IMR-90 (cell line): ENCODE measurements at regions not wholly inside any gene's neighbourhood (a gene's known extent, or its start where the extent isn't known, plus 50 kb on each side); places are given as distances from the start of the nearest gene placed in this dataset.

Source experiments
- ATAC-seq: fragments of 200-7000 bp; cut with Tn5 transposase; 2 replicates; pipeline ENCODE4 v1.9.1; 2020; ENCODE audit warnings: low read depth, mild to moderate bottlenecking, moderate library complexity
- BruUV-seq: library from RNA; stranded (reverse); fragments of 400-500 nt; replicated peaks from 2 replicates; lab custom pipeline; 2021; lab: Mats Ljungman, UMichigan
- CTCF ChIA-PET: fragments of 300-600 bp; formaldehyde crosslinking; extraction: SDS; loops from one replicate; lab custom pipeline; 2021; ENCODE audit warnings: antibody characterized with exemption; lab: Yijun Ruan, JAX
- POLR2A ChIA-PET: fragments of 300-600 bp; sonication (Branson Sonifier 250); formaldehyde crosslinking; loops from one replicate; lab custom pipeline; 2022; ENCODE audit warnings: antibody characterized with exemption; ENCODE audit not compliant: unreplicated experiment; lab: Charles Lee
- DNase-seq: peaks from one replicate; pipeline ENCODE4 v3.0.0; 2013
- H2AFZ ChIP-seq: replicated peaks from 2 replicates; pipeline ENCODE3; 2013; ENCODE audit warnings: low read length, mild to moderate bottlenecking; ENCODE audit not compliant: poor library complexity
- H2AK5ac ChIP-seq: 2 replicates; pipeline ENCODE4 v1.6.1; 2013; ENCODE audit warnings: low read depth, low read length, inconsistent platforms
- H2AK9ac ChIP-seq: replicated peaks from 2 replicates; pipeline ENCODE3; 2013; ENCODE audit warnings: mild to moderate bottlenecking, low read depth, low read length, moderate library complexity; ENCODE audit not compliant: poor library complexity
- H2BK120ac ChIP-seq: 2 replicates; pipeline ENCODE4 v1.6.1; 2013; ENCODE audit warnings: low read depth, low read length, inconsistent platforms
- H2BK15ac ChIP-seq: 3 replicates; pipeline ENCODE4 v1.6.1; 2013; ENCODE audit warnings: low read depth, low read length, inconsistent platforms
- H2BK20ac ChIP-seq: 2 replicates; pipeline ENCODE4 v1.6.1; 2013; ENCODE audit warnings: low read depth, mild to moderate bottlenecking, inconsistent platforms, low read length, moderate library complexity
- H2BK5ac ChIP-seq: 2 replicates; pipeline ENCODE4 v1.6.1; 2013; ENCODE audit warnings: mild to moderate bottlenecking, low read depth, low read length, inconsistent platforms; ENCODE audit not compliant: poor library complexity, severe bottlenecking
- H3K14ac ChIP-seq: replicated peaks from 2 replicates; pipeline ENCODE4 v1.6.1; 2013; ENCODE audit warnings: low read depth, low read length, inconsistent platforms
- H3K18ac ChIP-seq: 2 replicates; pipeline ENCODE4 v1.6.1; 2013; ENCODE audit warnings: low read depth, low read length, control low read depth
- H3K23ac ChIP-seq: 2 replicates; pipeline ENCODE4 v1.6.1; 2013; ENCODE audit warnings: low read depth, low read length, inconsistent platforms
- H3K27ac ChIP-seq: 2 replicates; pipeline ENCODE4 v1.5.1; 2013; ENCODE audit warnings: mild to moderate bottlenecking, control low read depth, low read length; ENCODE audit not compliant: insufficient read depth
- H3K27me3 ChIP-seq: 2 replicates; pipeline ENCODE4 v1.6.1; 2013; ENCODE audit warnings: low read length; ENCODE audit not compliant: control insufficient read depth, insufficient read depth
- H3K36me3 ChIP-seq: 2 replicates; pipeline ENCODE4 v1.6.1; 2013; ENCODE audit warnings: low read length, mixed read lengths; ENCODE audit not compliant: control insufficient read depth, insufficient read depth
- H3K4ac ChIP-seq: 2 replicates; pipeline ENCODE4 v1.6.1; 2013; ENCODE audit warnings: low read depth, low read length, inconsistent platforms
- H3K4me1 ChIP-seq: 2 replicates; pipeline ENCODE4 v1.6.1; 2013; ENCODE audit warnings: low read length, mixed read lengths; ENCODE audit not compliant: control insufficient read depth, insufficient read depth
- H3K4me2 ChIP-seq: 2 replicates; pipeline ENCODE4 v1.6.1; 2013; ENCODE audit warnings: low read depth, mild to moderate bottlenecking, control low read depth, low read length, moderate library complexity
- H3K4me3 ChIP-seq: 2 replicates; pipeline ENCODE4 v1.5.1; 2013; ENCODE audit warnings: low read depth, mild to moderate bottlenecking, control low read depth, low read length, moderate library complexity; ENCODE audit not compliant: insufficient read depth
- H3K56ac ChIP-seq: 2 replicates; pipeline ENCODE4 v1.6.1; 2013; ENCODE audit warnings: low read length, inconsistent platforms; ENCODE audit not compliant: insufficient read depth; ENCODE audit errors: extremely low read depth
- H3K79me1 ChIP-seq, 2 experiments: 2 replicates each; pipeline ENCODE4 v1.6.1; 2013; ENCODE audit warnings: low read length in 2 of 2, inconsistent platforms in 1 of 2, low read depth in 1 of 2
- H3K9ac ChIP-seq: 2 replicates; pipeline ENCODE4 v1.6.1; 2013; ENCODE audit warnings: low read depth, low read length, control low read depth
- H3K9me1 ChIP-seq: 2 replicates; pipeline ENCODE4 v1.6.1; 2013; ENCODE audit warnings: low read length, inconsistent platforms; ENCODE audit not compliant: insufficient read depth
- H3K9me3 ChIP-seq: 2 replicates; pipeline ENCODE4 v1.6.1; 2013; ENCODE audit warnings: low read length; ENCODE audit not compliant: control insufficient read depth, insufficient read depth
- H4K20me1 ChIP-seq: 2 replicates; pipeline ENCODE4 v1.6.1; 2013; ENCODE audit warnings: low read length, inconsistent platforms; ENCODE audit not compliant: insufficient read depth
- H4K5ac ChIP-seq: 2 replicates; pipeline ENCODE4 v1.6.1; 2013; ENCODE audit warnings: mild to moderate bottlenecking, low read depth, low read length, control low read depth
- H4K8ac ChIP-seq, 2 experiments: 2 replicates each; pipeline ENCODE4 v1.6.1; 2013; ENCODE audit warnings: low read depth in 2 of 2, low read length in 2 of 2, control low read depth in 1 of 2, inconsistent platforms in 1 of 2
- H4K91ac ChIP-seq: 2 replicates; pipeline ENCODE4 v1.6.1; 2013; ENCODE audit warnings: low read depth, low read length, inconsistent platforms; ENCODE audit not compliant: insufficient read depth
- MAZ ChIP-seq: IDR thresholded peaks from 2 replicates; pipeline ENCODE4 v1.6.1; 2012; ENCODE audit warnings: low read depth, mild to moderate bottlenecking, low read length, improper control_type of control experiment, moderate library complexity, borderline replicate concordance
- SMC3 ChIP-seq: fragments of 150-350 bp; IDR thresholded peaks from 2 replicates; pipeline ENCODE4 v1.6.1; 2016; ENCODE audit warnings: low read depth, mild to moderate bottlenecking, antibody characterized with exemption, low read length, moderate library complexity
- WGBS, 2 experiments: methylation state at CpG; one replicate each; pipeline versions ENCODE4 v1.1.5 to v1.1.7; 2013; ENCODE audit warnings: missing lambda C conversion rate in 2 of 2; ENCODE audit not compliant: insufficient read length in 1 of 2; ENCODE audit errors: extremely low coverage in 2 of 2; 5-methylcytosine and 5-hydroxymethylcytosine counted together
- dilution Hi-C: fragments of 300-500 bp; cut with HindIII; formaldehyde crosslinking; loops from one replicate; pipeline ENCODE4 v1.14.3; 2018; ENCODE audit warnings: low sequenced_read_pairs; ENCODE audit not compliant: unreplicated experiment
- in situ Hi-C: fragments of 300-500 bp; cut with MboI; formaldehyde crosslinking; loops from 3 replicates; pipeline ENCODE4 v1.14.3; 2019; ENCODE audit warnings: low sequenced_read_pairs, inconsistent platforms, mixed read lengths
- intact Hi-C: fragments of 100-400 bp; cut with micrococcal nuclease; formaldehyde crosslinking; loops from 2 replicates; pipeline ENCODE4 v1.10.0; 2022

GRCh38 chr15:67955252-67955651 is 98.9 kb upstream of the PIAS1 start:
- Histone ChIP-seq H4K8ac (no peak overlapping the region), H3K9me3 (no peaks in the 10 kb centered on the region), H3K4me1 (no peaks in the 10 kb centered on the region), H3K9ac (no peak overlapping the region), H2BK5ac (no peak overlapping the region), H2BK120ac (no peak overlapping the region), H3K36me3 (no peaks in the 10 kb centered on the region), H3K18ac (no peak overlapping the region), H3K27me3 (peaks cover 11% of the 10 kb centered on the region), H4K5ac (no peak overlapping the region), H3K79me1 (no peaks in the 10 kb centered on the region), H2AK5ac (no peak overlapping the region), H4K91ac (no peak overlapping the region), H3K4me3 (no peak overlapping the region), H2AFZ (no peak overlapping the region), H3K14ac (no peak overlapping the region), H3K4ac (no peak overlapping the region), H4K20me1 (no peaks in the 10 kb centered on the region), H3K56ac (no peak overlapping the region), H3K23ac (no peak overlapping the region), H3K27ac (no peak overlapping the region), H3K9me1 (no peaks in the 10 kb centered on the region), H2BK20ac (no peak overlapping the region), H3K4me2 (no peak overlapping the region), H2AK9ac (no peak overlapping the region), H2BK15ac (no peak overlapping the region)
- TF ChIP-seq SMC3 = no peak
- no peak for TF ChIP-seq MAZ
- POLR2A ChIA-PET = no interaction called here
- no TSS peak for BruUV-seq
- CTCF ChIA-PET = no interaction called here
- ATAC-seq = no peak
- in situ Hi-C loops = no loop called here
- intact Hi-C loops = no loop called here
- no peak for DNase-seq
- WGBS, 2 experiments = 100% methylated on average over 1 of the region's 6 CpGs; no CpG with 5 or more reads in 1 of the 2 experiments
- dilution Hi-C loops = no loop called here
